ENCODE measurements at regions not wholly inside any gene's neighbourhood (a gene's known extent, or its start where the extent isn't known, plus 50 kb on each side); places are given as distances from the start of the nearest gene placed in this dataset.

DNA sequence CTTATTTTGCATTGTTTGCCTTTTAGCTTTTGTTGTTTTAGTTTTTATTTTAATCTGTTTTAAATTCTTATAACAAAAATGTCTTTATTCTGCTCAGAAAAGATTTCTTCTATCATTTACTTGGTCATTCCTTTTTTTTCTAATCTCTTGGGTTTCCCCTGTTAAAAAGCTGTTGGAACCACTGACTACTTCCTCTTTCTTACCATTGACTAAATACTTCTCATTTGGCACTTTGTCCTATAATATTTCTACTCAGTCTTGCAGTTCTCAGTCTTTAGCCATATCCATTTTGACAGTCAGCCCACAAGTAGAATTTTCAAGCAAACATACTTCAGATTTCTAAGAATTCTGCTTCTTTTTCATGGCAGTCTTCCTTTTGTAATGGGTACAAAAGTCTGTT, 567.2 kb downstream of the SATB2 start:
- TF ChIP-seq, protein P1, sequence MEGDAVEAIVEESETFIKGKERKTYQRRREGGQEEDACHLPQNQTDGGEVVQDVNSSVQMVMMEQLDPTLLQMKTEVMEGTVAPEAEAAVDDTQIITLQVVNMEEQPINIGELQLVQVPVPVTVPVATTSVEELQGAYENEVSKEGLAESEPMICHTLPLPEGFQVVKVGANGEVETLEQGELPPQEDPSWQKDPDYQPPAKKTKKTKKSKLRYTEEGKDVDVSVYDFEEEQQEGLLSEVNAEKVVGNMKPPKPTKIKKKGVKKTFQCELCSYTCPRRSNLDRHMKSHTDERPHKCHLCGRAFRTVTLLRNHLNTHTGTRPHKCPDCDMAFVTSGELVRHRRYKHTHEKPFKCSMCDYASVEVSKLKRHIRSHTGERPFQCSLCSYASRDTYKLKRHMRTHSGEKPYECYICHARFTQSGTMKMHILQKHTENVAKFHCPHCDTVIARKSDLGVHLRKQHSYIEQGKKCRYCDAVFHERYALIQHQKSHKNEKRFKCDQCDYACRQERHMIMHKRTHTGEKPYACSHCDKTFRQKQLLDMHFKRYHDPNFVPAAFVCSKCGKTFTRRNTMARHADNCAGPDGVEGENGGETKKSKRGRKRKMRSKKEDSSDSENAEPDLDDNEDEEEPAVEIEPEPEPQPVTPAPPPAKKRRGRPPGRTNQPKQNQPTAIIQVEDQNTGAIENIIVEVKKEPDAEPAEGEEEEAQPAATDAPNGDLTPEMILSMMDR (optimal IDR thresholded peaks at IDR 0.05 in 1 of 3, IDR thresholded peaks at IDR 0.05 in 1 of 3, conservative IDR thresholded peaks at IDR 0.05 in 1 of 3; ENCODE audit: extremely low read depth in 1 of 3, insufficient read depth in 2 of 3, low read length in 3 of 3): no peak
- no peak for TF ChIP-seq EZH2 (IDR thresholded peaks at IDR 0.05; ENCODE audit: low read length)

Measured in keratinocyte (primary cell).